ENCODE measurements at regions not wholly inside any gene's neighbourhood (a gene's known extent, or its start where the extent isn't known, plus 50 kb on each side); places are given as distances from the start of the nearest gene placed in this dataset.

DNA sequence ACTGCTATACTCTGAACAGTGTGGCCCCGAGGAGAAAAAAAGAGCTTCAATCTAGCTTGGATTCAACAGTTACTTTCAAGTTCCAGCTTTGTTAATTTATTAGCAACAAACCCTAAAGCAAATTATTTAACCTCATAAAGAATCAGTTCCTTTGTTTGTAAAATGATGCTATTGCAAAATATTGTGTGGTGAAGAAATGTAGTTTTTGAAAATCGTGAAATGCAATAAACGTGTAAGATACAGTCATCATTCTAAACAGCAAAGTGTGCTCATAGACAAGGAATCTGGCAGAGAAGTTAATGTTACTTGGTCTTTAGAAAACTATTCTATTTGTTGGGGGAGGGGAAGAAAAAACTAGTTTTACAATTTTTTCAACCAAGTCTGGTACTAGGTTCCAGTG, 297.6 kb upstream of the ADGRL4 start:
- H3K4me3 ChIP-seq (replicated peaks in 1 of 3; ENCODE audit: insufficient read depth in 1 of 3, low read depth in 2 of 3, low read length in 3 of 3), result no peak overlapping the region
- H3K4me1 ChIP-seq (ENCODE audit: insufficient read depth, low read length), result no peaks in the 10 kb centered on the region
- CTCF ChIA-PET (ENCODE audit: low intra/inter-chr PET ratio, low total read pairs), result no interaction called here
- H3K4me2 ChIP-seq (ENCODE audit: low read depth, low read length), result no peak overlapping the region
- in situ Hi-C loops (cut with HindIII; ENCODE audit: extremely low pct_ligation_motif_present, low pct_unique_long_range_greater_than_20kb) (no loop called here), intact Hi-C loops (cut with micrococcal nuclease; ENCODE audit: unreplicated experiment) (no loop called here)
- TF ChIP-seq GATAD1 (CRISPR knock-in tag; IDR thresholded peaks at IDR 0.05) (no peak), POLR2AphosphoS2 (IDR thresholded peaks at IDR 0.05; ENCODE audit: low read depth, low read length) (no peak), ZNF589 (CRISPR knock-in tag; conservative IDR thresholded peaks at IDR 0.05) (no peak), CREM (IDR thresholded peaks at IDR 0.05) (no peak), CREM (CRISPR knock-in tag; IDR thresholded peaks at IDR 0.05) (no peak), SSRP1 (CRISPR knock-in tag; IDR thresholded peaks at IDR 0.05) (no peak), SYNCRIP (IDR thresholded peaks at IDR 0.05; ENCODE audit: insufficient read depth, low read depth, low read length) (no peak), PCBP1 (IDR thresholded peaks at IDR 0.05; ENCODE audit: borderline replicate concordance, low read depth, low read length) (no peak), ZFY (CRISPR knock-in tag; IDR thresholded peaks at IDR 0.05) (no peak), TAF1 (CRISPR knock-in tag; IDR thresholded peaks at IDR 0.05) (no peak), ZNF713 (CRISPR knock-in tag; IDR thresholded peaks at IDR 0.05) (no peak), MBD4 (IDR thresholded peaks at IDR 0.05; ENCODE audit: borderline replicate concordance, low read length) (no peak), ZNF530 (CRISPR knock-in tag; IDR thresholded peaks at IDR 0.05; ENCODE audit: low read depth) (no peak), MIER3 (CRISPR knock-in tag; IDR thresholded peaks at IDR 0.05; ENCODE audit: borderline replicate concordance) (no peak)
- TF ChIP-seq, protein P1, sequence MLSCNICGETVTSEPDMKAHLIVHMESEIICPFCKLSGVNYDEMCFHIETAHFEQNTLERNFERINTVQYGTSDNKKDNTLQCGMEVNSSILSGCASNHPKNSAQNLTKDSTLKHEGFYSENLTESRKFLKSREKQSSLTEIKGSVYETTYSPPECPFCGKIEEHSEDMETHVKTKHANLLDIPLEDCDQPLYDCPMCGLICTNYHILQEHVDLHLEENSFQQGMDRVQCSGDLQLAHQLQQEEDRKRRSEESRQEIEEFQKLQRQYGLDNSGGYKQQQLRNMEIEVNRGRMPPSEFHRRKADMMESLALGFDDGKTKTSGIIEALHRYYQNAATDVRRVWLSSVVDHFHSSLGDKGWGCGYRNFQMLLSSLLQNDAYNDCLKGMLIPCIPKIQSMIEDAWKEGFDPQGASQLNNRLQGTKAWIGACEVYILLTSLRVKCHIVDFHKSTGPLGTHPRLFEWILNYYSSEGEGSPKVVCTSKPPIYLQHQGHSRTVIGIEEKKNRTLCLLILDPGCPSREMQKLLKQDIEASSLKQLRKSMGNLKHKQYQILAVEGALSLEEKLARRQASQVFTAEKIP (CRISPR knock-in tag; IDR thresholded peaks at IDR 0.05; ENCODE audit: borderline replicate concordance), result no peak
- TF ChIP-seq, protein P2, sequence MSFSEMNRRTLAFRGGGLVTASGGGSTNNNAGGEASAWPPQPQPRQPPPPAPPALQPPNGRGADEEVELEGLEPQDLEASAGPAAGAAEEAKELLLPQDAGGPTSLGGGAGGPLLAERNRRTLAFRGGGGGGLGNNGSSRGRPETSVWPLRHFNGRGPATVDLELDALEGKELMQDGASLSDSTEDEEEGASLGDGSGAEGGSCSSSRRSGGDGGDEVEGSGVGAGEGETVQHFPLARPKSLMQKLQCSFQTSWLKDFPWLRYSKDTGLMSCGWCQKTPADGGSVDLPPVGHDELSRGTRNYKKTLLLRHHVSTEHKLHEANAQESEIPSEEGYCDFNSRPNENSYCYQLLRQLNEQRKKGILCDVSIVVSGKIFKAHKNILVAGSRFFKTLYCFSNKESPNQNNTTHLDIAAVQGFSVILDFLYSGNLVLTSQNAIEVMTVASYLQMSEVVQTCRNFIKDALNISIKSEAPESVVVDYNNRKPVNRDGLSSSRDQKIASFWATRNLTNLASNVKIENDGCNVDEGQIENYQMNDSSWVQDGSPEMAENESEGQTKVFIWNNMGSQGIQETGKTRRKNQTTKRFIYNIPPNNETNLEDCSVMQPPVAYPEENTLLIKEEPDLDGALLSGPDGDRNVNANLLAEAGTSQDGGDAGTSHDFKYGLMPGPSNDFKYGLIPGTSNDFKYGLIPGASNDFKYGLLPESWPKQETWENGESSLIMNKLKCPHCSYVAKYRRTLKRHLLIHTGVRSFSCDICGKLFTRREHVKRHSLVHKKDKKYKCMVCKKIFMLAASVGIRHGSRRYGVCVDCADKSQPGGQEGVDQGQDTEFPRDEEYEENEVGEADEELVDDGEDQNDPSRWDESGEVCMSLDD (CRISPR knock-in tag; IDR thresholded peaks at IDR 0.05; ENCODE audit: borderline replicate concordance), result no peak
- TF ChIP-seq, protein P3, sequence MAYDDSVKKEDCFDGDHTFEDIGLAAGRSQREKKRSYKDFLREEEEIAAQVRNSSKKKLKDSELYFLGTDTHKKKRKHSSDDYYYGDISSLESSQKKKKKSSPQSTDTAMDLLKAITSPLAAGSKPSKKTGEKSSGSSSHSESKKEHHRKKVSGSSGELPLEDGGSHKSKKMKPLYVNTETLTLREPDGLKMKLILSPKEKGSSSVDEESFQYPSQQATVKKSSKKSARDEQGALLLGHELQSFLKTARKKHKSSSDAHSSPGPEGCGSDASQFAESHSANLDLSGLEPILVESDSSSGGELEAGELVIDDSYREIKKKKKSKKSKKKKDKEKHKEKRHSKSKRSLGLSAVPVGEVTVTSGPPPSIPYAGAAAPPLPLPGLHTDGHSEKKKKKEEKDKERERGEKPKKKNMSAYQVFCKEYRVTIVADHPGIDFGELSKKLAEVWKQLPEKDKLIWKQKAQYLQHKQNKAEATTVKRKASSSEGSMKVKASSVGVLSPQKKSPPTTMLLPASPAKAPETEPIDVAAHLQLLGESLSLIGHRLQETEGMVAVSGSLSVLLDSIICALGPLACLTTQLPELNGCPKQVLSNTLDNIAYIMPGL (CRISPR knock-in tag; IDR thresholded peaks at IDR 0.05; ENCODE audit: borderline replicate concordance in 1 of 2, low read depth in 1 of 2), result no peak
- TF ChIP-seq, protein P4, sequence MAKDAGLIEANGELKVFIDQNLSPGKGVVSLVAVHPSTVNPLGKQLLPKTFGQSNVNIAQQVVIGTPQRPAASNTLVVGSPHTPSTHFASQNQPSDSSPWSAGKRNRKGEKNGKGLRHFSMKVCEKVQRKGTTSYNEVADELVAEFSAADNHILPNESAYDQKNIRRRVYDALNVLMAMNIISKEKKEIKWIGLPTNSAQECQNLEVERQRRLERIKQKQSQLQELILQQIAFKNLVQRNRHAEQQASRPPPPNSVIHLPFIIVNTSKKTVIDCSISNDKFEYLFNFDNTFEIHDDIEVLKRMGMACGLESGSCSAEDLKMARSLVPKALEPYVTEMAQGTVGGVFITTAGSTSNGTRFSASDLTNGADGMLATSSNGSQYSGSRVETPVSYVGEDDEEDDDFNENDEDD (CRISPR knock-in tag; IDR thresholded peaks at IDR 0.05; ENCODE audit: borderline replicate concordance), result no peak
- TF ChIP-seq, protein P5, sequence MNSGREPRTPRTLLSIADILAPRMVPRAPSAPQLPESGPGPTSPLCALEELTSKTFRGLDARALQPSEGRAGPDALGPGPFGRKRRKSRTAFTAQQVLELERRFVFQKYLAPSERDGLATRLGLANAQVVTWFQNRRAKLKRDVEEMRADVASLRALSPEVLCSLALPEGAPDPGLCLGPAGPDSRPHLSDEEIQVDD (CRISPR knock-in tag; IDR thresholded peaks at IDR 0.05; ENCODE audit: borderline replicate concordance), result no peak
- H3K27me3 ChIP-seq (ENCODE audit: control insufficient read depth in 1 of 2, insufficient read depth in 2 of 2, low read length in 2 of 2), result no peaks in the 10 kb centered on the region
- WGBS (ENCODE audit: low lambda C conversion rate), result 2% methylated on average over 3 of the region's 3 CpGs
- peaks cover 67% of the 10 kb centered on the region for H3K9me3 ChIP-seq (ENCODE audit: low read length)
- no peaks in the 10 kb centered on the region for H3K36me3 ChIP-seq (replicated peaks in 1 of 2; ENCODE audit: control insufficient read depth in 1 of 2, insufficient read depth in 2 of 2, low read length in 2 of 2)
- H3K27ac ChIP-seq (ENCODE audit: extremely low read length, insufficient read depth, low read length), result no peak overlapping the region
- no peak for FAIRE-seq
- BruUV-seq (replicated peaks), result no TSS peak
- H4K20me1 ChIP-seq (ENCODE audit: insufficient read depth, low read length), result no peaks in the 10 kb centered on the region
- no peak overlapping the region for H2AFZ ChIP-seq (ENCODE audit: low read length)
- POLR2A ChIA-PET, result no interaction called here
- no peak for DNase-seq (ENCODE audit: low spot score)
- ATAC-seq, result no peak
- no peaks in the 10 kb centered on the region for H3K79me2 ChIP-seq (ENCODE audit: insufficient read depth, low read length)
- H3K9ac ChIP-seq (ENCODE audit: insufficient read depth, low read depth, low read length), result no peak overlapping the region

Measured in HepG2 (cell line).